Neural cell (in vitro differentiated cells): ENCODE measurements at regions not wholly inside any gene's neighbourhood (a gene's known extent, or its start where the extent isn't known, plus 50 kb on each side); places are given as distances from the start of the nearest gene placed in this dataset.

Source experiments
- H2AFZ ChIP-seq: fragments of 200-600, 300-800 bp; sonication (generic), shearing (Covaris generic); 2 replicates; pipeline ENCODE4 v1.6.0; 2014; ENCODE audit warnings: low read depth, mild to moderate bottlenecking, antibody characterized with exemption, low read length, moderate library complexity
- H3F3A ChIP-seq: fragments of 200-600 bp; shearing (Covaris generic); 2 replicates; pipeline ENCODE4 v1.6.1; 2016; ENCODE audit warnings: mild to moderate bottlenecking, moderate library complexity, mixed read lengths, antibody characterized with exemption, low read length; ENCODE audit not compliant: insufficient read depth, poor library complexity, severe bottlenecking
- H3K27ac ChIP-seq: fragments of 200-600, 300-800 bp; sonication (generic), shearing (Covaris generic); 2 replicates; pipeline ENCODE4 v1.5.1; 2014; ENCODE audit warnings: mild to moderate bottlenecking, low read length, moderate library complexity
- H3K27me3 ChIP-seq: fragments of 300-800, 200-600 bp; sonication (generic), shearing (Covaris generic); 2 replicates; pipeline ENCODE4 v1.6.0; 2014; ENCODE audit warnings: mild to moderate bottlenecking, low read depth, low read length, moderate library complexity; ENCODE audit not compliant: insufficient read depth
- H3K36me3 ChIP-seq: fragments of 300-800, 200-600 bp; sonication (generic), shearing (Covaris generic); 2 replicates; pipeline ENCODE4 v1.5.1; 2014; ENCODE audit warnings: mild to moderate bottlenecking, antibody characterized with exemption, low read length, moderate library complexity; ENCODE audit not compliant: insufficient read depth
- H3K4me2 ChIP-seq: fragments of 300-800, 200-600 bp; sonication (generic), shearing (Covaris generic); 2 replicates; pipeline ENCODE4 v1.6.0; 2014; ENCODE audit warnings: mild to moderate bottlenecking, low read length
- H3K4me3 ChIP-seq: fragments of 300-800, 200-600 bp; sonication (generic), shearing (Covaris generic); 2 replicates; pipeline ENCODE4 v1.5.1; 2014; ENCODE audit warnings: mild to moderate bottlenecking, low read length, moderate library complexity
- H3K79me2 ChIP-seq: fragments of 200-600 bp; shearing (Covaris generic); replicated peaks from 2 replicates; pipeline ENCODE4 v1.6.0; 2014; ENCODE audit warnings: mild to moderate bottlenecking, low read length, moderate library complexity; ENCODE audit not compliant: insufficient read depth
- H3K9ac ChIP-seq: fragments of 300-800, 200-600 bp; sonication (generic), shearing (Covaris generic); 2 replicates; pipeline ENCODE4 v1.6.1; 2016; ENCODE audit warnings: mild to moderate bottlenecking, low read length, mixed read lengths
- H3K9me2 ChIP-seq: fragments of 200-600 bp; shearing (Covaris generic); 2 replicates; pipeline ENCODE4 v1.6.1; 2016; ENCODE audit warnings: mild to moderate bottlenecking, low read length, mixed read lengths; ENCODE audit not compliant: insufficient read depth
- H3K9me3 ChIP-seq: fragments of 200-600, 300-800 bp; sonication (generic), shearing (Covaris generic); 2 replicates; pipeline ENCODE4 v1.6.1; 2016; ENCODE audit warnings: mild to moderate bottlenecking, mixed run types, low read length, moderate library complexity, mixed read lengths
- H4K20me1 ChIP-seq: fragments of 200-600 bp; shearing (Covaris generic); 2 replicates; pipeline ENCODE4 v1.6.1; 2016; ENCODE audit warnings: mild to moderate bottlenecking, mixed run types; ENCODE audit not compliant: insufficient read depth
- EP300 ChIP-seq: fragments of 450-650 bp; conservative IDR thresholded peaks from 2 replicates; pipeline ENCODE4 v1.6.1; 2014; ENCODE audit warnings: antibody characterized with exemption, mild to moderate bottlenecking, moderate library complexity; ENCODE audit not compliant: poor library complexity, severe bottlenecking
- EZH2 ChIP-seq: fragments of 200-600, 300-800 bp; shearing (Covaris generic), sonication (generic); IDR thresholded peaks from 2 replicates; pipeline ENCODE4 v1.6.1; 2014; ENCODE audit warnings: antibody characterized with exemption, low read length, borderline replicate concordance, mild to moderate bottlenecking; ENCODE audit not compliant: insufficient read depth, poor library complexity, severe bottlenecking
- MXI1 ChIP-seq: fragments of 450-650 bp; conservative IDR thresholded peaks from 2 replicates; pipeline ENCODE4 v1.6.1; 2014; ENCODE audit warnings: antibody characterized with exemption, mild to moderate bottlenecking; ENCODE audit not compliant: poor library complexity, severe bottlenecking
- POLR2AphosphoS5 ChIP-seq: IDR thresholded peaks from 2 replicates; pipeline ENCODE4 v1.6.1; 2012
- RAD21 ChIP-seq: fragments of 450-650 bp; conservative IDR thresholded peaks from 2 replicates; pipeline ENCODE4 v1.6.1; 2014; ENCODE audit warnings: antibody characterized with exemption, mild to moderate bottlenecking, moderate library complexity
- SMC3 ChIP-seq: fragments of 450-650 bp; conservative IDR thresholded peaks from 2 replicates; pipeline ENCODE4 v1.6.1; 2014; ENCODE audit warnings: antibody characterized with exemption, mild to moderate bottlenecking, moderate library complexity; ENCODE audit not compliant: poor library complexity
- TAF1 ChIP-seq: IDR thresholded peaks from 2 replicates; pipeline ENCODE4 v1.6.1; 2012; ENCODE audit warnings: low read depth
- TF ChIP-seq, protein P1 (sequence below): fragments of 450-650 bp; IDR thresholded peaks from 2 replicates; pipeline ENCODE4 v1.5.1; 2014; ENCODE audit warnings: antibody characterized with exemption, mild to moderate bottlenecking, moderate library complexity; ENCODE audit not compliant: poor library complexity, severe bottlenecking
- TF ChIP-seq, protein P2 (sequence below): IDR thresholded peaks from 2 replicates; pipeline ENCODE4 v1.6.1; 2012; ENCODE audit warnings: borderline replicate concordance

DNA sequence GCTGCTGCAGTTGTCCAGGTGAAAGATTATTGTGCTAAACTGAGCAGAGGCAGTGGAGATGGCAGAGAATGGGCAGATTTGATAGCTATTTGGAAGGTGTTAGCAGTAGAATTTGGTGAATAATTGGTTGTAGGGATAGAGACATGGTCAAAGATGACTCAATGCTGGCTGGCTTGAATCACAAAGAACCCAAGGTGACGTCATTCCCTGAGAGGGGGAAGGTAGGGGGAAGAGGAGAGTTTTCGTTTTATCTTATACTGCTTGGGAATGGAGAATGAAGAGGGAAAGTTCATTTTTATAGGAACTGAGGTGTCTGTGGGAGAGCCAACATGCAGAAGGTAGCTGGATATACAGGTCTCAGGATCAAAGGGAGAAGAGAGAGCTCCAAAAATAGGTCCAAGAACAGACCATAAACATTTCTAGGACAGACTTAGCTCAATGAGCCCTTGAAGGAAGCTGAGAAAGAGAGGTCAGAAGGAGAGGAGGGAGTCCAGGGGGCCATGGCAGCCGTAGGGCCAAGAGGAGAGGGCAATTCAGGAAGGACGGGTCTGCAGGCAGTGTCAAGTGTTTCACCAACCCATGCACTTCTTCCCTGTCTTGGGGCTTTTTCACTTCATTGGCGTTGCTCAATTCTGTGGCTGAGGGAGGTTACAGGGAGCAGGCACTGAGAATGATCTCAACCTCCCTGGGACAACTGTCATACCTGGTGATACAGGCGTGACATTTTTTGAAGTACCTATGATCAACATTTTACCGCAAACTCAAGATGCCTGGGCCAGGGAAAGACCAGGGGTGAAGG lies 281.3 kb downstream of the TDRD15 start:
- Histone ChIP-seq H3K9ac (no peak overlapping the region), H3K4me3 (no peak overlapping the region), H3K27ac (peak overlapping the region; percentile 37), H3K27me3 (no peaks in the 10 kb centered on the region), H3K9me2 (no peaks in the 10 kb centered on the region), H3K79me2 (no peaks in the 10 kb centered on the region), H3K4me2 (no peak overlapping the region), H3F3A (no peaks in the 10 kb centered on the region), H4K20me1 (no peaks in the 10 kb centered on the region), H2AFZ (no peak overlapping the region), H3K36me3 (no peaks in the 10 kb centered on the region), H3K9me3 (no peaks in the 10 kb centered on the region)
- TF ChIP-seq EP300 = no peak
- TF ChIP-seq TAF1 = no peak
- no peak for TF ChIP-seq POLR2AphosphoS5
- no peak for TF ChIP-seq SMC3
- TF ChIP-seq RAD21 = no peak
- no peak for TF ChIP-seq EZH2
- TF ChIP-seq, protein P1, sequence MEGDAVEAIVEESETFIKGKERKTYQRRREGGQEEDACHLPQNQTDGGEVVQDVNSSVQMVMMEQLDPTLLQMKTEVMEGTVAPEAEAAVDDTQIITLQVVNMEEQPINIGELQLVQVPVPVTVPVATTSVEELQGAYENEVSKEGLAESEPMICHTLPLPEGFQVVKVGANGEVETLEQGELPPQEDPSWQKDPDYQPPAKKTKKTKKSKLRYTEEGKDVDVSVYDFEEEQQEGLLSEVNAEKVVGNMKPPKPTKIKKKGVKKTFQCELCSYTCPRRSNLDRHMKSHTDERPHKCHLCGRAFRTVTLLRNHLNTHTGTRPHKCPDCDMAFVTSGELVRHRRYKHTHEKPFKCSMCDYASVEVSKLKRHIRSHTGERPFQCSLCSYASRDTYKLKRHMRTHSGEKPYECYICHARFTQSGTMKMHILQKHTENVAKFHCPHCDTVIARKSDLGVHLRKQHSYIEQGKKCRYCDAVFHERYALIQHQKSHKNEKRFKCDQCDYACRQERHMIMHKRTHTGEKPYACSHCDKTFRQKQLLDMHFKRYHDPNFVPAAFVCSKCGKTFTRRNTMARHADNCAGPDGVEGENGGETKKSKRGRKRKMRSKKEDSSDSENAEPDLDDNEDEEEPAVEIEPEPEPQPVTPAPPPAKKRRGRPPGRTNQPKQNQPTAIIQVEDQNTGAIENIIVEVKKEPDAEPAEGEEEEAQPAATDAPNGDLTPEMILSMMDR = no peak
- TF ChIP-seq, protein P2, sequence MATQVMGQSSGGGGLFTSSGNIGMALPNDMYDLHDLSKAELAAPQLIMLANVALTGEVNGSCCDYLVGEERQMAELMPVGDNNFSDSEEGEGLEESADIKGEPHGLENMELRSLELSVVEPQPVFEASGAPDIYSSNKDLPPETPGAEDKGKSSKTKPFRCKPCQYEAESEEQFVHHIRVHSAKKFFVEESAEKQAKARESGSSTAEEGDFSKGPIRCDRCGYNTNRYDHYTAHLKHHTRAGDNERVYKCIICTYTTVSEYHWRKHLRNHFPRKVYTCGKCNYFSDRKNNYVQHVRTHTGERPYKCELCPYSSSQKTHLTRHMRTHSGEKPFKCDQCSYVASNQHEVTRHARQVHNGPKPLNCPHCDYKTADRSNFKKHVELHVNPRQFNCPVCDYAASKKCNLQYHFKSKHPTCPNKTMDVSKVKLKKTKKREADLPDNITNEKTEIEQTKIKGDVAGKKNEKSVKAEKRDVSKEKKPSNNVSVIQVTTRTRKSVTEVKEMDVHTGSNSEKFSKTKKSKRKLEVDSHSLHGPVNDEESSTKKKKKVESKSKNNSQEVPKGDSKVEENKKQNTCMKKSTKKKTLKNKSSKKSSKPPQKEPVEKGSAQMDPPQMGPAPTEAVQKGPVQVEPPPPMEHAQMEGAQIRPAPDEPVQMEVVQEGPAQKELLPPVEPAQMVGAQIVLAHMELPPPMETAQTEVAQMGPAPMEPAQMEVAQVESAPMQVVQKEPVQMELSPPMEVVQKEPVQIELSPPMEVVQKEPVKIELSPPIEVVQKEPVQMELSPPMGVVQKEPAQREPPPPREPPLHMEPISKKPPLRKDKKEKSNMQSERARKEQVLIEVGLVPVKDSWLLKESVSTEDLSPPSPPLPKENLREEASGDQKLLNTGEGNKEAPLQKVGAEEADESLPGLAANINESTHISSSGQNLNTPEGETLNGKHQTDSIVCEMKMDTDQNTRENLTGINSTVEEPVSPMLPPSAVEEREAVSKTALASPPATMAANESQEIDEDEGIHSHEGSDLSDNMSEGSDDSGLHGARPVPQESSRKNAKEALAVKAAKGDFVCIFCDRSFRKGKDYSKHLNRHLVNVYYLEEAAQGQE = no peak
- no peak for TF ChIP-seq MXI1

DNA sequence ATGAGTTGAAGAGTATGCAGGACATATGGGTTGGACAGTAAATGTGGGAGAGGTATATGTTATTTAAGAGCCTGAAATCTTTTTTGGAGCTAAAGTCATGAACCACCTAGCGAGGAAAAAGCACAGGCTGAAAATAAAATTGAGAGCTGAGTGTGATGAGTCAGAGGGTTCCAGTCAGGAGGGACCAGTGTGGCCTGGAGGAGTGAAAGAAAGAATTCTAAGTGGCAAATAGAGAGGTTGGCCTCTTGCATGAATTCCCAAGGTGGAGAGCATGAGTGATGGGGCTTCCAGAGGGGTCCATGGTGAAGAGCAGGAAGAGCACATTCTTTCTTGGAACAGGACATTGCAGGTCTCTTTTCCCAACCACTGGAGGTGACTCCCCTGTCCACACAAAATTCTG lies 282.6 kb downstream of the TDRD15 start:
- Histone ChIP-seq H3K27me3 (no peaks in the 10 kb centered on the region), H3K27ac (no peak overlapping the region), H3K9me3 (no peaks in the 10 kb centered on the region), H3K4me3 (no peak overlapping the region), H3K9ac (no peak overlapping the region), H3K79me2 (no peaks in the 10 kb centered on the region), H3K4me2 (no peak overlapping the region), H4K20me1 (no peaks in the 10 kb centered on the region), H2AFZ (no peak overlapping the region), H3F3A (no peaks in the 10 kb centered on the region), H3K9me2 (no peaks in the 10 kb centered on the region), H3K36me3 (no peaks in the 10 kb centered on the region)
- TF ChIP-seq MXI1 = no peak
